UCSD-AML1 (cell line): ENCODE measurements at regions not wholly inside any gene's neighbourhood (a gene's known extent, or its start where the extent isn't known, plus 50 kb on each side); places are given as distances from the start of the nearest gene placed in this dataset.
"Not testable (repeated sequence)": the region's sequence is repeated elsewhere in the genome, so short reads cannot be mapped to it uniquely, and the experiment has no call there.

Source experiments
- DNase-seq: peaks from one replicate; lab custom pipeline; 2025; ENCODE audit not compliant: unreplicated experiment; lab: John Stamatoyannopoulos, UW

DNA sequence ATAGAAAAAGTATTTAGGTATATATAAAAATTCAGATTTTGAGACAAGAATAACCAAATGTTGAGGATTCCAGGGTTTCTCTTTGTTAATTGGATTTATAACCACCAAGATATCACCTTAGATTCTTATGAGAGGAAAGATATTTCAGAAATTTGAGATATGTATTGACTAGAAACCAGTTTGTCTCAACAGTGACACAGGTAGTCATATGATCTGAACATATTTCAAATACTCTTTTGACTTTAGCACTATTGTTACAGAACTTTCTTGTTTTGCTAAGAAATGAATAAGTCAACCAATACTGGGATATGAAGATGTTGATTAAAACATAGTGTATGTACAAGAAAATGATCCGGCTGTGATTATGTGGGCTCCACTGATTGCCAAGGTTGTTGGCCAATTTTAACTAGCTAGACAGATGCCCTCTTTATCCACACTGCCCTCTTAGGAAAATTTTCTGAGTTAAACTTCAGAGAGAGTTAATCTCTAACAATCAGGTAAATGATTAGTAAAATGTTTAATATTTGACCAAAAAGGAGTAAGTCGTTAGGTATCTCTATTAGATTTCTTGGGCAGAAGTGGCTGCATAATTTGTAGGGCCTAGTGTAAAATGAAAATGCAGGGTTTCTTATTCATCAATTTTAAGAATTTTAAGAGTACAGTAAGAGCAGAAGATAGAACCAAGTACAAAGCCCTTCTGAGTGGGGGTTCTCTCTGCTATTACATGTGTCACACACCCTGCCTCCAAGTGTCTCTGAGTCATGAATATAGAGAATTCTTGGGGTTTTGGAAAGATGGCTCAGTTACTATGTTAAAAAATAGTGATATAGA, 376.0 kb downstream of the TFEC start:
- no peak for DNase-seq

- no peak for DNase-seq
Observed at GRCh38 chr7:115649429-115649828, 381.1 kb downstream of the TFEC start.

- DNase-seq = no peak
Observed at GRCh38 chr7:115647712-115648111, 382.9 kb downstream of the TFEC start.

DNA sequence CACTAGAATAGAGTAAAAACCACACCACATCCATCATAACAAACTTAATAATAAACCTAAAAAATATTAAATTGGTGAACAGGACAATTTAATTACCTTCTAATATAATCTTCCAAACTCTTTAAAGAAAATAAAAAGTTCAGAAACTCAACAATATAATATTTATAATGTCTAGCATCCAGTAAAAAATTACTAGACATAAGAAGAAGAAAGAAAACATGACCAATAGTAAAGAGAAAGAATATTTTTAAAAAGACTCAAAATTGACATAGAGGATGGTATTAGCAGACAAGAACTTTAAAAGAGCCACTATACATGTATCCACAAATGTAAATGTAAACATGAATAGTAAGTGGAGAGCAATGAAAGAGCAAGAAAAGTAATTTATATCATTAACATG, 388.4 kb downstream of the TFEC start:
- no peak for DNase-seq

DNA sequence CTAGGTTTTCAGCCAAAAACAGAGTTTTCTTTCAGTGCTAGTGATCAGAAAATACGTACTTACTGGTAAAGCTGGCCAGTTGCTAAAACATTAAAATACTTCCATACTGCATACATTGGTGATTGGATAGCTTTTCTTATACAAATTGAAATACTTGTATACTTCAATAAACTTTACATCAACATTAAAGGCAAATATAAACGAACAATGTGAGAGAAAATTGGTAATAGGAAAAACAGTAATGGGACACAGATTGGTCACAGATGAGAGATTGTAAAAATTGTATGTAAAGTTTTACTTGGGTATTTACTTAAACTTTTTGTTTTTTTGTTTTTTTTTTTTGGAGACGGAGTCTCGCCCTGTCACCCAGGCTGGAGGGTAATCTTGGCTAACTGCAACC, 391.7 kb downstream of the TFEC start:
- DNase-seq = no peak

GRCh38 chr7:115637128-115637527, 393.4 kb downstream of the TFEC start:
- no peak for DNase-seq

GRCh38 chr7:115635876-115636275, 394.7 kb downstream of the TFEC start:
- DNase-seq = no peak

GRCh38 chr7:115635376-115635775, 395.2 kb downstream of the TFEC start:
- no peak for DNase-seq

DNA sequence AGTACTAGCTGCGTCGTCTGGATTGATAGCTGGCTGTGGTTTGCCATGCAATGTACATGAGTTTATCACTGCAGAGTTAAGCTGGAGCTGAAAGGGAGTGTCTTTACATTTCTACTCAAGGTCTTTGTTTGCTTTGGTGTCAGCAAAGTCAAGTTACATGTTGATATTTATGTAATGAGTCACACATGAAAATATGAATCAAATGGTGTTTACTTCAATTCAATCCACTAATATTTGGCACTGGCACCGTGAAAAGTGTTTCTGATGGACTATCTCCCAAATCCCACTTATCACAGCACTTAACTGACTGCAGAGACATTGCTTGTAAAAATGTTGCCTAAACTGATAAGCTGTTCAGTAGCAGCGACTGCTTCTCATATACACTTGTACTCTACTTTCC, 395.9 kb downstream of the TFEC start:
- no peak for DNase-seq

- no peak for DNase-seq
Observed at GRCh38 chr7:115632636-115633035, 397.9 kb downstream of the TFEC start.

GRCh38 chr7:115631782-115632181, 398.8 kb downstream of the TFEC start:
- no peak for DNase-seq

DNA sequence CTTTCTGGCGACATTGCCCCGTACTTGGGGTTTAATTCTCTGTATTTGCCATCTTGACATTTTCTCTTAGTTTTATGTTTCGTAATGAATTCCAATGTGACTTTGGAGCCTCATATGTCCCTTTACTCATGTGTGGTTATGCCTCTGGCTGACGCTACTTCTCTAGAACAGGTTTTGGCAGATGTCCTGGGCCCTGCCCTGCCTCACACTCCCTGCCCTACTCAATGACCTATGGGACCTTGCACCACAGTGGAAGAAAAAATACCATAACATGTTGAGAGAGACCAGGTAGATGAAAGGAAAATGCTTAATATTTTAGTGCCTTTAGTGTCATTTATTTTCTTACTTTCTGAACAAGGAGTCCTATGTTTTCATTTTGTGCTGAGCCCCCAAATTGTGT, 400.5 kb downstream of the TFEC start:
- no peak for DNase-seq

- no peak for DNase-seq
Observed at GRCh38 chr7:115618676-115619075, 411.9 kb downstream of the TFEC start.

DNA sequence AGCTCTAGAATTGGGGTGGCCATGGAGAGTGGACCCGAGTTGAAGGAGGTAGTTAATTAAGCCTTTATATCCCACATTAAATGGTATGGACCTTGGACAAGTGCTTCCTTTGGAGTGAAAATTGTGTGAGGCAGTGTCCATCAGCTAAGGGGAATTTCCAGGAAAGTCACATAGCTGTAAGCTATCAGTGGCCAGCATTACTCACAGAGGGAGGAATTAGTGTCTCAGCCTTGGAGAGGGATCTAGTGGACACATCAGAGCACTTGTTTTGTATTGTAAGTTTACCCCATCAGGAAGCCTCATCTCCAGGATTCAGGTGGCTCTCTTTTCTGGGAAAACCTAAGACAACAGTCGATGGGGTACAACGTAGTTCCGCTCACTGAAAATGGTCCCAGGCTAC, 416.7 kb downstream of the TFEC start:
- no peak for DNase-seq

- DNase-seq = no peak
Observed at GRCh38 chr7:115603416-115603815, 427.1 kb downstream of the TFEC start.

DNA sequence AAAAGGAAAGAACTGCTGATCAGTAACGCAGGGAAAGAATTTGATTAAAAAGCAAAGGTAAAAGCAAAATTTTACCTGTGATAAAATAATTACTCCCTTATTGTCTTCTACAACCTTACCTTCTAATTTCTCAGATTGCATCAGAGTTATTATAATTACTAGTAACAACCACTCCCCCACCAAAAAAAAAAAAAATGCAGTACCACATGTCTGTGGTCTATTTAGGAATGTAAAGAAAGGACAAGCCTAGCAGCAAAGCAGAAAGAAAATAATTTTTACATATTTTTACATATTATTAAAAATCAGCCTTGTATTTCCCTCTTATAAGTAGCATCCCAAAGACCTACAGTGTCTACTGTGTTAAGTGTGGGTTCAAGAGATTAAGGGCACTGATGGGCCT, 430.4 kb downstream of the TFEC start:
- DNase-seq = no peak

DNA sequence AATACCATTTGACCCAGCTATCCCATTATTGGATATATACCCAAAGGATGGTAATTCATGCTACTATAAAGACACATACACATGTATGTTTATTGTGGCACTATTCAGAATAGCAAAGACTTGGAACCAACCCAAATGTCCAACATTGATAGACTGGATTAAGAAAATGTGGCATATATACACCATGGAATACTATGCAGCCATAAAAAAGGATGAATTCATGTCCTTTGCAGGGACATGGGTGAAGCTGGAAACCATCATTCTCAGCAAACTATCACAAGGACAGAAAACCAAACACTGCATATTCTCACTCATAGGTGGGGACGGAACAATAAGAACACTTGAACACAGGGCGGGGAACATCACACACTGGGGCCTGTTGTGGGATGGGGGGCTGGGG, 431.4 kb downstream of the TFEC start:
- not testable (repeated sequence) for DNase-seq

- not testable (repeated sequence) for DNase-seq
Observed at GRCh38 chr7:115597220-115597619, 433.3 kb downstream of the TFEC start.

DNA sequence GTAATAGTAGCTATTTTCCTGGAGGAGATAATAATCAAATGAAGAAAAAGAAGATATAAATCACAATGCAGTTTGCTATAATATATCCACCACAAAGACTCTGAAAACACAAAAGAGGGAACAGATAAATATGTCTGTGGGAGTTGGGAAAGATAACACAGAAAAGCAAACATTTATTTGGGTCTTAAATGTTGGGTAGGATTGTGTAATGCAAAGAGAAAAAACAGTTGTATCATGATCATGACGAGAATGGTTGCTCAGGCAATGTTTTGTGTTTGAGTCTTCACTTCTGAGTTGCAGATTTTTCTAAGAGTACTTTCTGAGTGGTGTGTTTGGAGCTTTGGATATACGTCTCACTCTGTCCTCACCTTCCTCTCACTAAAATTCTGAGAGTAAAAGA, 437.5 kb downstream of the TFEC start:
- no peak for DNase-seq

GRCh38 chr7:115585015-115585718, 445.4 kb downstream of the TFEC start:
- DNase-seq = no peak

GRCh38 chr7:115582956-115583355, 447.6 kb downstream of the TFEC start:
- no peak for DNase-seq

DNA sequence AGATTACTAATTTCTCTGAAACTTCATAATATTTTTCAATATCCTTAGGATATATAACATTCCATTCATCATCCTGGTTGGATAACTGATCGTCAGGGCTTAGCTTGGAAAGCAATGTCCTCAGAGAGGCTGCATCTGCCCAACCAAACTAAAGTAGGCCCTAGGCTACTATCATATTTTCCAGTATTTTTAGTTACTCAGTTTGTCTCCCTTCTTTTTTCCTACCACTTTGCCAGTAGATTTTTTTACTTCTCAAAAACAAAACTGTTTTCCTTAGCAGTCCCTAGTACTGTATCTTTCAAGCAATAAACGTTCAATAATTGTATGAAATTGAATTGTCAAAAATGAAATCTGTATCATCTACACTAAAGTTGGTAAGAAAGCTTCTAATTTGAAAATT, 452.0 kb downstream of the TFEC start:
- no peak for DNase-seq
